ENCODE measurements at regions not wholly inside any gene's neighbourhood (a gene's known extent, or its start where the extent isn't known, plus 50 kb on each side); places are given as distances from the start of the nearest gene placed in this dataset.
A peak's percentile ranks its signal among the peaks of the same experiment; 100 is the strongest.

GRCh38 chr12:92614502-92614901 is 88.3 kb upstream of the PLEKHG7 start:
- no peak for DNase-seq (ENCODE audit: low read depth)

DNA sequence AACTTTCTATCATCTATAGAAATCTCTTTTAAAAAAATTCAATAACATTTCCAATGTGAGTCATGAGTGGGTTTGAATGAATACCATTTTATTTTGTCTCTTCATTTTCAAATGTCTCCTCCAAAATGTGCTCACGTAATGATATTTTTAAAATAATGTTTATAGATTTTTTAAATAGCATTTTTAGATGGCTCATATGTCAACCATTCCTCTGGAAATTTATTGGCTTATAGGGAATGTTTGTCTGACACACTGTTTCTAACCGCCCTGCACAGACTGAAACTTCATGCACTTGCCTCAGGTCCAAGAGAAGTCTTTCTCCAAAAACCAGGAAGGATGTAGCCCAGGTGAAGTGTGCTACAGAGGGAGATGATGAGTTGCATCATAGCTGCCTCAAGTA is 88.8 kb upstream of the PLEKHG7 start:
- DNase-seq (ENCODE audit: low read depth), result no peak

- DNase-seq (ENCODE audit: low read depth), result no peak
These were observed 90.2 kb upstream of the PLEKHG7 start for GRCh38 chr12:92612611-92613010.

DNA sequence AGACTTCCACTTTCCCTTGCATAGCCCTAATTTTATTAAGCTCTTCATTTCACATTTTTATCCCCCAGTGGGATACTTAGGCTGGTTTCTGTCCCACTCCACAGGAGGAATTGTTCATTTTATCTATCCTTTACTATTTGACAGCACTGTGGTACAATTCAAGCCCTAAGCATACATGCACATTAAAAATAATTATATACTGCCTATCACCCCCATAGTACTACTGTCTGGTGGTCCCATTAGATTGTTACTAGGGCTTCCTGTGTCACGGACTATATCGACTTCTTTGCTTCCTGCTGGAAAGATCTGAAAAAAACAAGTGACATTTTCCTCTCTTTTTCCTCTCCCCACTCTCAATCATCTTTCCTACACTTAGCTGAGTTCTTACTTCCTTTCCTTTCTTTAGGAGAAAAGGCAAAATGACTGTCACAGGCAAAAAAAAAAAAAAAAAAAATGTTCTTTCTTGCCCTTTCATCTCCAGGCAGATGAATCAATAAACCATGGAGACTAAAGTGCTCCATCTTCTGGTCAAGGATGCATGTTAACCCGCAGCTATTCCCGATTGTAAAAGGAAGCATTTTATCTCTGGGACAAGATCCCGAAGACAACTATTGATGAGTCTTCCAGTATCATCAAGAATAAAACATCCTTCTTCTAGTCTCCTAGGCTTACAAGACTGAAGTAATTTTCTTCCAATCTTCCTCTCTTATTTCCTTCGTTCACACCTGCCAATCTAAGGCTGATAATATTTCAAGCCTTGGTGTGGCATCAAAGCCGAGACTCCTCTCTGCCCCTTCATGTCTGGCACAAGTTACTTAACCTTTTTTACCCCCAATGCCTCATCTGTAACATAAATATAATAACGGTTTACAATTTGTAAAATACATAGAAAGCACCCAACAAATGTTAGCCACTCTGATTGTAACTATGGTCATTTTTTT is 94.4 kb upstream of the PLEKHG7 start:
- DNase-seq (ENCODE audit: low read depth), result peak; percentile 68

DNA sequence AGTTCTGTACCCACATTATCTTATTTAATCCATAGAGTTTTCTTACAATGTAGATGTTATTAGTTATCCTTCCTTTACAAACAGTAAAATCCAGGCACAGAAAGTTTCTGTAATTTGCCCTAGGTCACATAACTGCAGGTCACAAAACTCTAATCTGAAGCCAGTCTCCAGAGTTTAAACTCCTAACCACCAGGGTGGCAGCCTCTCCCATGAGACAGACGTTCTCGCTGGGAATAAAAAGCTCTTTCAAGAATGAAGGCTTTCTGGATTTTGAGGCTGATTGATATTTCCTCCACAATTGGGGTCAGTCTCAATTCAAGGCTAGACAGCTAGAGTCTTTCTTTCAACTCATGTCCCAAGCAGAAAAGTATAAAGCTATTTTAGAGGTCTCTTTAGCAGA is 95.8 kb upstream of the PLEKHG7 start:
- DNase-seq (ENCODE audit: low read depth), result no peak

GRCh38 chr12:92605621-92606170 is 97.1 kb upstream of the PLEKHG7 start:
- DNase-seq (ENCODE audit: low read depth), result peak; percentile 47

GRCh38 chr12:92604786-92605185 is 98.0 kb upstream of the PLEKHG7 start:
- no peak for DNase-seq (ENCODE audit: low read depth)

- no peak for DNase-seq (ENCODE audit: low read depth)
These were observed 98.9 kb upstream of the PLEKHG7 start for GRCh38 chr12:92603741-92604432.

DNA sequence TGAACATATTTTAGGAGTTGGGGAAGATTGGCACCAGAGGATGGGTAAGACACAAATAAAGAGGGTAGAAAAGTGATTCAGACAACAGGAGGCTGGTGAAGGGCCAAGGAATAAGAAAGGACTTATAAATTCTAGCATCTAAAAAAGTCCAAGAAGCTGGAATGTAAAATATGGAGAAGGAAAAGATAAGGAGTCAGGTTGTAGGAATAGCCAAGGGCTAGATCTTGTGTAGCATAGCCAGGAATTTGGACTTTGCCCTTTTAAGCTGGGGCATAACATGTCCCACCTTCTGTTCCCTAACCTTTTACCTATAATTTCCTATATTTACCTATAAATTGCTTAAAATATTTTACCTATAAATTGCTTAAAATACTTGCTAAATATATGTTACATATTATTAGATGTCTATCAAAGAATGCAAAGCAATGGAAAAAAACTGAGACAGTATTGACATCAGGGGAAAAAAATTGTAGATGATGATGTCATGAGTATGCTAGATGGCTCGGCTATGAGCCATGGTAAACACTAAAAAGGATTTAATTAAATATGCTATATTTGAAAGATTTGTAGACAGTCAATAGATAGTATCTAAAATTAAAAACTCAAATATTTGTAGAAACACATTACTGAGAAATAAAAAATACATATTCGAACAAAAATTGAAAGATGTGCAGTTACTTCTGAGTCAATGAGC is 99.7 kb upstream of the PLEKHG7 start:
- peak; percentile 28 for DNase-seq (ENCODE audit: low read depth)

- peak; percentile 90 for DNase-seq (ENCODE audit: low read depth)
These were observed 100.3 kb upstream of the PLEKHG7 start for GRCh38 chr12:92602476-92602875.

DNA sequence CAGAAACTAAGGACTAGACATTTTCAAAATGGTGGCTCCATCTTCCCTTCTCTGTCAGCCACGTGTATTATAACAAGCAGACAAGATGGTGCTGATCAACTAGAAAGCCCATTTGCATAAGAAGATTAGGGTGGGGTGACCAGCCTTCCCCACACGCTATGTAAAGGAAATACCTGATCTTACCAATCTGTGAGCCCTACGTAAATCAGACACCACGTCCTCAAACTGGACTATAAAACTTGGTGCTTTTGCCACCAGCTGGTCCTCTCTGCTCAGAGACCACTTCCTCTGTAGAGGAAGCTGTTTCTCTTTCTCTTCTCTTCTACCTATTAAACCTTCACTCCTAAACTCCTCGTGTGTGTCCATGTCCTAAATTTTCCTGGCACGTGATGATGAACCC is 101.1 kb upstream of the PLEKHG7 start:
- no peak for DNase-seq (ENCODE audit: low read depth)

- no peak for DNase-seq (ENCODE audit: low read depth)
These were observed 101.6 kb upstream of the PLEKHG7 start for GRCh38 chr12:92601176-92601575.

DNA sequence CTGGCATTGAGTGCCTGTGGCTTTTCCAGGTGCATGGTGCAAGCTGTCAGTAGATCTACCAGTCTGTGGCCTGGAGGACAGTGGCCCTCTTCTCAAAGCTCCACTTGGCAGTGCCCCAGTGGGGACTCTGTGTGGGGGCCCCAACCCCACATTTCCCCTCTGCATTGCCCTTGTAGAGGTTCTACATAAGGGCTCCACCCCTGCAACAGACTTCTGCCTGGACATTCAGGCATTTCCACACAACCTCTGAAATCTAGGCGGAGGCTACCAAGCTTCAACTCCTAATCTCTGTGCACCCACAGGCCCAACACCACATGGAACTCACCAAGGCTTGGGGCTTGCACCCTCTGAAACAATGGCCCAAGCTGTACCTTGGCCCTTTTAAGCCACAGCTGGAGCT is 102.7 kb upstream of the PLEKHG7 start:
- DNase-seq (ENCODE audit: low read depth), result no peak

DNA sequence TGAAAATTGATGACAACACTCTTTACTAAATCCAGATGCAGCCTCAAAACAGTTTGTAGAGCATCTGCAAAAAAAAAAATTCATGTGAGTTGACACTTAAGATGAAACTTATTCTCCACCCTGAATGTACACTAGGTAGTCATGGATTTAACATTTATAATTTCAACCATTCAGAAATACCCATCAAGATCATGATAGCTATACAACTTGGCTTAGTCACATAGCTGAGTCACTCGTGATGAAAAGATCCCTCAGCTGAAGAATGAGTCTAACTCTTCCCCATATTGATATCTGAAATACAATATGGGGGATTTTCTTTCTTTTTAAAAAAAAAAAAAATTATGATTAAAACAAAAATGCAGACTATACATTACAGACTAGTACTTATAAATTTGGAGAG is 104.8 kb upstream of the PLEKHG7 start:
- peak; percentile 64 for DNase-seq (ENCODE audit: low read depth)

GRCh38 chr12:92597118-92597517 is 105.7 kb upstream of the PLEKHG7 start:
- DNase-seq (ENCODE audit: low read depth), result no peak

GRCh38 chr12:92596383-92596782 is 106.4 kb upstream of the PLEKHG7 start:
- DNase-seq (ENCODE audit: low read depth), result peak; percentile 51

GRCh38 chr12:92595663-92596062 is 107.1 kb upstream of the PLEKHG7 start:
- DNase-seq (ENCODE audit: low read depth), result no peak

DNA sequence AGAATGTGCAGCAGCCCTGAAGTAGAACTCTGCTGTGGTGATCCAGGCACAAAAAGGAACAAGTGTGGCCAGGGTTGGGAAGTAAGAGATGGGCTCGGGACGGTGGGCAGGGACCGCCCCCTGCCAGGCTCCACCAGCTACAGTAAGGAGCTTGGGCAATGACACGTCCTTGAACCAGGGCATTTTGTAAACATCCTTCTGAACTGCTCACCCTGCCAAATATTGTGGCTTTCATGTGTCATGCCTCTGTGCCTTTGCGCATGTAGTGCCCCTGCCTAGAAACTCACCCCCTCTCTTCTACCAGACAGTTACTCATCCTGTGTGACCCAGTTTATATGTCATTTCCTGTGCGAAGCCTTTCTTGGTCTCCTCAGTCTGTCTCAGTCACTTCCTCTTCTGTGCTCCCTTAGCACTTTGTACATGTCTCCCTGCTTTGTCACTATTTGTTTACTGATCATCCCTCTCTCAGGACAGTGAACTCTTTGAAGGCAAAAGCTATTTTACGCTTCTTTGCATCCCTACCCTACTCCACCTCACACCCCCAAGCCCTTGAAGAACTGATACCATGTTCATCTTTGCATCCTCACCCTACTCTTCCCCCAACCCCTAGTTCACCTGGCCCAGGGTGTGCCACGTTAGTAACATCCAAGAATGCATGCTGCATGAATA is 108.9 kb upstream of the PLEKHG7 start:
- peak; percentile 97 for DNase-seq (ENCODE audit: low read depth)

DNA sequence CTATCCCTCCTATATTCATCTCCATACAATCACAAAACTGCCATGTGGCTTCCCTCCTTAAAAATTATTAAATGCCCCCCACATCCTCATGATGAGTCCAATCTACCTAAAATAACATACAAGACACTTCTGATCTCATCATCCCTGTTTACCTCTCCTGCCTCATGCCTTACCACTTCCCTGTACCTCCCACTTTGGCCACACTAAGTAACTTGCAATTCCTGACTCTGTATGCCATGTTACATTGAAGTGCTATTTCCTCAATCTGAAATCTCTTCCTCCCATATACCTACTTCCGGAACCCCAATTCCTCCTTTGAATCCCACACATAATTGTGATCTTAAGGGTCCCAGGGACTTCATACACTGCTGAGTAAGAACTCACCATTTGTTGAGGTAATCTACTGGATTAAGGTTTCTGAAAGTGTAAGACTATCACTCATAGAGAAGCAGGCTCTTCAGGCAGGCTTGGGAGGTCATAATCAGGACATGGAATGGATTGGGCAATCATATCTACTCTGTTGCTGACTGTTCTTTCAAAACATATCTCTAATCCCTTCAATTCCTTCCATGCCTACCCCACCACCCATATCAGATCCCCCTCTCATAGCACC is 117.6 kb upstream of the PLEKHG7 start:
- DNase-seq (ENCODE audit: low read depth), result no peak

GRCh38 chr12:92583910-92584309 is 118.9 kb upstream of the PLEKHG7 start:
- DNase-seq (ENCODE audit: low read depth), result no peak

DNA sequence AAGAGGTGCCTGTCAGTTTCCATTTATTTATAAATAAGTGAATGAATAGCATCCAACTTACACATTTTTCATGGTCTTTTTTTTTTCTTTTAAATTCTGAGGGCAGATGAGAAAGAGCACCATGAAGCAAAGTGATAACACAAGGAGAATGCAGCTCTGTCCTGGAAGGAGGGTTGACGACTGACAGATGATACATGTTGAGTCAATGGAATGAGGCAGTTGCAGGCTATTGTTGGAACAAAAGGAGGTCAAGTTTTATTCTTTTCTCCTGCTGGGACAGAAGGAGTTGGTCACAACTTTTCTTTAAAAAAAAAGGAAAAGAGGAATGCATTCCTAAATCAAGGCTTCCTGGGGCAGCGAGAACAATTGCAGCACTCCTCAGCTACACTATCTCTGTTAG is 119.9 kb upstream of the PLEKHG7 start:
- peak; percentile 27 for DNase-seq (ENCODE audit: low read depth)
